IPS DF 4.7 (cell line): ENCODE measurements at regions not wholly inside any gene's neighbourhood (a gene's known extent, or its start where the extent isn't known, plus 50 kb on each side); places are given as distances from the start of the nearest gene placed in this dataset.
"Not testable (repeated sequence)": the region's sequence is repeated elsewhere in the genome, so short reads cannot be mapped to it uniquely, and the experiment has no call there.

Source experiments
- DNase-seq: peaks from one replicate; pipeline ENCODE4 v3.0.0-alpha.2; 2013; ENCODE audit warnings: low spot score; ENCODE audit errors: extremely low read depth

GRCh38 chr1:43108080-43108479, 64.0 kb downstream of the EBNA1BP2 start:
- no peak for DNase-seq

GRCh38 chr1:43107664-43108063, 64.4 kb downstream of the EBNA1BP2 start:
- no peak for DNase-seq

GRCh38 chr1:43104027-43104763, 67.9 kb downstream of the EBNA1BP2 start:
- DNase-seq = no peak

- no peak for DNase-seq
Measured at GRCh38 chr1:43101061-43101460, 71.0 kb downstream of the EBNA1BP2 start.

- no peak for DNase-seq
Measured at GRCh38 chr1:43098200-43098599, 73.9 kb downstream of the EBNA1BP2 start.

GRCh38 chr1:43096528-43096927, 75.6 kb downstream of the EBNA1BP2 start:
- DNase-seq = not testable (repeated sequence)

- not testable (repeated sequence) for DNase-seq
Measured at GRCh38 chr1:43090812-43091211, 81.3 kb downstream of the EBNA1BP2 start.

- DNase-seq = not testable (repeated sequence)
Measured at GRCh38 chr1:43090157-43090556, 81.9 kb downstream of the EBNA1BP2 start.

- DNase-seq = no peak
Measured at GRCh38 chr1:43083375-43083891, 88.7 kb downstream of the EBNA1BP2 start.

GRCh38 chr1:43082740-43083139, 89.3 kb downstream of the EBNA1BP2 start:
- no peak for DNase-seq

- DNase-seq = no peak
Measured at GRCh38 chr1:43077273-43077672, 94.8 kb downstream of the EBNA1BP2 start.

GRCh38 chr1:43074709-43075108, 97.4 kb downstream of the EBNA1BP2 start:
- DNase-seq = no peak

- DNase-seq = no peak
Measured at GRCh38 chr1:43074244-43074643, 97.8 kb downstream of the EBNA1BP2 start.

GRCh38 chr1:43073490-43074230, 98.4 kb downstream of the EBNA1BP2 start:
- peak; percentile 72 for DNase-seq

GRCh38 chr1:43072314-43072713, 99.8 kb downstream of the EBNA1BP2 start:
- no peak for DNase-seq

GRCh38 chr1:43071241-43071640, 100.8 kb downstream of the EBNA1BP2 start:
- no peak for DNase-seq

- no peak for DNase-seq
Measured at GRCh38 chr1:43069461-43070050, 102.5 kb downstream of the EBNA1BP2 start.

GRCh38 chr1:43068911-43069310, 103.2 kb downstream of the EBNA1BP2 start:
- no peak for DNase-seq

- DNase-seq = no peak
Measured at GRCh38 chr1:43067977-43068751, 103.9 kb downstream of the EBNA1BP2 start.

- DNase-seq = no peak
Measured at GRCh38 chr1:43067233-43067745, 104.8 kb downstream of the EBNA1BP2 start.

- no peak for DNase-seq
Measured at GRCh38 chr1:43066578-43066977, 105.5 kb downstream of the EBNA1BP2 start.
